ENCODE measurements at regions not wholly inside any gene's neighbourhood (a gene's known extent, or its start where the extent isn't known, plus 50 kb on each side); places are given as distances from the start of the nearest gene placed in this dataset.

DNA sequence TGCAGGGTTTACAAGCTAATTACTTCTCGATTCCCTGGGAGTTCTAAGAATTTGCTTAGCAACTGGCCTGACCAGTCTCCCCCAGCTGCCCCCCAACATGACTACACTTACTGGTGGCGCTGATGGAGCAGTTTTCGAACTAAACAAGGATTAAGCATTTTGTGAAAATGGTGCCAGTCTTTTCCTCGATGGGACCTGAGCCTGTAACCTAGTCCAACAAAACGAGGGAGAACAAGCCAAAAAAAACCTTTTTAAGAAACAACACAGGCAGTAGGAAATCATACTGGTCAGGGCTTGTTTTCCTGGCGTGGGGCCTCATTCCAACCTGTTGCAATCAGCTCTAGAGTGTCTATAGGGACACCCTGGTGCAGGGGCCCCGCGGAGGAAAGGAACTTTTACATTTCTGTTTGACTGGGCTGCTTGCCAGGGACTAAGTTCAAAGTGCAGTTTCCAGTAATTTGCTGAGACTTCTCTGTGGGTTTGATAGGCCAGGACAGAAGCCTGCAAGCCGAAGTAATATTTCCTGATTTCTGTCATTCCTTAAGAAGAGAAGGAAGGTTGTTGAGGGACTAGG is 158.7 kb downstream of the SPRY1 start:
- TF ChIP-seq EZH2 (IDR thresholded peaks at IDR 0.05; ENCODE audit: insufficient read depth, low read length), result no peak
- TF ChIP-seq, protein P1, sequence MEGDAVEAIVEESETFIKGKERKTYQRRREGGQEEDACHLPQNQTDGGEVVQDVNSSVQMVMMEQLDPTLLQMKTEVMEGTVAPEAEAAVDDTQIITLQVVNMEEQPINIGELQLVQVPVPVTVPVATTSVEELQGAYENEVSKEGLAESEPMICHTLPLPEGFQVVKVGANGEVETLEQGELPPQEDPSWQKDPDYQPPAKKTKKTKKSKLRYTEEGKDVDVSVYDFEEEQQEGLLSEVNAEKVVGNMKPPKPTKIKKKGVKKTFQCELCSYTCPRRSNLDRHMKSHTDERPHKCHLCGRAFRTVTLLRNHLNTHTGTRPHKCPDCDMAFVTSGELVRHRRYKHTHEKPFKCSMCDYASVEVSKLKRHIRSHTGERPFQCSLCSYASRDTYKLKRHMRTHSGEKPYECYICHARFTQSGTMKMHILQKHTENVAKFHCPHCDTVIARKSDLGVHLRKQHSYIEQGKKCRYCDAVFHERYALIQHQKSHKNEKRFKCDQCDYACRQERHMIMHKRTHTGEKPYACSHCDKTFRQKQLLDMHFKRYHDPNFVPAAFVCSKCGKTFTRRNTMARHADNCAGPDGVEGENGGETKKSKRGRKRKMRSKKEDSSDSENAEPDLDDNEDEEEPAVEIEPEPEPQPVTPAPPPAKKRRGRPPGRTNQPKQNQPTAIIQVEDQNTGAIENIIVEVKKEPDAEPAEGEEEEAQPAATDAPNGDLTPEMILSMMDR (IDR thresholded peaks at IDR 0.05; ENCODE audit: insufficient read depth, low read depth, low read length), result no peak
